Epithelial cell of esophagus (primary cell): ENCODE measurements at regions not wholly inside any gene's neighbourhood (a gene's known extent, or its start where the extent isn't known, plus 50 kb on each side); places are given as distances from the start of the nearest gene placed in this dataset.

Experiments
- DNase-seq: peaks from one replicate; pipeline ENCODE4 v3.0.0; 2010; ENCODE audit warnings: low read depth
- H3K4me3 ChIP-seq: 2 replicates; pipeline ENCODE4 v1.5.1; 2011; ENCODE audit warnings: mild to moderate bottlenecking, low read length, control low read depth
- TF ChIP-seq, protein P1 (sequence below): IDR thresholded peaks from 2 replicates; pipeline ENCODE4 v1.5.1; 2011; ENCODE audit warnings: low read depth, mild to moderate bottlenecking, low read length, control low read depth, inconsistent platforms; ENCODE audit not compliant: insufficient read depth; ENCODE audit errors: missing control alignments

GRCh38 chr11:33605703-33606102, 94.9 kb downstream of the C11orf91 start:
- no peak overlapping the region for H3K4me3 ChIP-seq
- TF ChIP-seq, protein P1, sequence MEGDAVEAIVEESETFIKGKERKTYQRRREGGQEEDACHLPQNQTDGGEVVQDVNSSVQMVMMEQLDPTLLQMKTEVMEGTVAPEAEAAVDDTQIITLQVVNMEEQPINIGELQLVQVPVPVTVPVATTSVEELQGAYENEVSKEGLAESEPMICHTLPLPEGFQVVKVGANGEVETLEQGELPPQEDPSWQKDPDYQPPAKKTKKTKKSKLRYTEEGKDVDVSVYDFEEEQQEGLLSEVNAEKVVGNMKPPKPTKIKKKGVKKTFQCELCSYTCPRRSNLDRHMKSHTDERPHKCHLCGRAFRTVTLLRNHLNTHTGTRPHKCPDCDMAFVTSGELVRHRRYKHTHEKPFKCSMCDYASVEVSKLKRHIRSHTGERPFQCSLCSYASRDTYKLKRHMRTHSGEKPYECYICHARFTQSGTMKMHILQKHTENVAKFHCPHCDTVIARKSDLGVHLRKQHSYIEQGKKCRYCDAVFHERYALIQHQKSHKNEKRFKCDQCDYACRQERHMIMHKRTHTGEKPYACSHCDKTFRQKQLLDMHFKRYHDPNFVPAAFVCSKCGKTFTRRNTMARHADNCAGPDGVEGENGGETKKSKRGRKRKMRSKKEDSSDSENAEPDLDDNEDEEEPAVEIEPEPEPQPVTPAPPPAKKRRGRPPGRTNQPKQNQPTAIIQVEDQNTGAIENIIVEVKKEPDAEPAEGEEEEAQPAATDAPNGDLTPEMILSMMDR = no peak

GRCh38 chr11:33598426-33599069, 102.1 kb downstream of the C11orf91 start:
- TF ChIP-seq, protein P1 = no peak
- no peak for DNase-seq

More at GRCh38 chr11:33605703-33606102, 94.9 kb downstream of the C11orf91 start:
- DNase-seq = no peak

GRCh38 chr11:33594188-33594587, 106.4 kb downstream of the C11orf91 start:
- TF ChIP-seq, protein P1 = no peak
- no peak for DNase-seq
- no peak overlapping the region for H3K4me3 ChIP-seq

More at GRCh38 chr11:33598426-33599069, 102.1 kb downstream of the C11orf91 start:
- H3K4me3 ChIP-seq = no peak overlapping the region

DNA sequence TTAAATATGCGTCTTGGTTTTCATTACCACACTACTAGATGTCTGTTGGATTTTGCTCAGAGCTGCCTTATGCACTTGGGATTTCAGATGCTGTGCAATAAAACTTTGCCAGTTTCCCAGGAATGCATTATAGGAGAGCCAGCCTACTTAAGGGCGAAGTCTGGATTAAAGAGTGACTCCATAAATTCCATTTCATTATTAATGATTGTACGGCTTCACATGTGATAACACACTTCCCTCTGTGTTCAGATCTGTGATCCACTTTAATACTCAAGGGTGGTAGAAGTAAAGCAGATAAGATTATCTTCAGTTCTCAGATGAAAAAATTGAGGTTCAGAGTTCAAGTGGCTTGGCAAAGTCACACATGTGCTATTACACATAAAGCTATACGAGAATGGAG, 110.2 kb downstream of the C11orf91 start:
- TF ChIP-seq, protein P1 = no peak
- H3K4me3 ChIP-seq = no peak overlapping the region
- DNase-seq = no peak

DNA sequence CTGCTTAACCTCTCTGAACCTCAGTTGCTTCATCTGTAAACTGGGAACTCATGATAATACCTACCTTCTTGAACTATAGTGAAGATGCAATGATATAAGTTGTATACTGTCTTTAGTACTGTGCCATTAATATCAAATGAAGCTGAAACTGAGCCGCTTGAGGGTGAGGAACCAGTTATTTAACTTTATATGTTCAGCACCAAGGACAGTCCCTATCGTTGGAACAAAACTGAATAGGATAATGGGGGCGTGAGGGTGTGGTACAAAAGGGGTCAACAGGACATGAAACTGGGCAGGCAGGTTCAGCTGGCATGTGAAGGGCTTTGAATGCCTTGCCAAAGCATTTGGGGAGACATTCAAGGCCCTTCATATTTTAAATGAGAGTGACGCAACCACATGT, 112.6 kb downstream of the C11orf91 start:
- TF ChIP-seq, protein P1 = no peak
- DNase-seq = no peak
- H3K4me3 ChIP-seq = no peak overlapping the region

DNA sequence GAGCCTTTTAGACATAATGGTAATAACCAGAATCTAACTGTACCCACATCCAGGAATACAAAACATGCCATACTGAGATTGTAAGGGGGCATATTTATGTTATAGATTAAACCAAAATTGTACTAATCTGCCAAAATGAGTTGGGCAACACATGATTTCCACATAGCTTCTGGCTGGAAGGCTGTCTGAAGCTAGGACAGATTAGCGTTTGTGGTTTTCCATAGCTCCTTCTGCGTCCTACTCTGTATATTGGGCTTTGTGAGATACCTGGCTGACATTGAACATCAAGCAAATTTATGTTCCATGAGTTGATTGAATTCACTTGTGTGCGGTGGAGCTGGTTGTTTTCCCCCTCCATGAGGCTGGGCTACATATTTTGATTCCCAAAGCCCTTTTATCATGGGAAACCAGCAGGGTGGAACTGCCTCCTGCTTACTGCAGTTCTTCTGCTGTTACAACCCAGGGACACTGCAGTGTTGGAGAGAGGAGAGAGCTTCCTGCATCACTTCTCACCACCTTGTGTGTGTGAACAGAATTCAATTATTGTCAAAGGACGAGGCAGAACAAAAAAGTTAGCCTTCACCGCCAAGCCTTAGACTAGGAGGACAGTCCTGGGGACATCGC, 114.9 kb downstream of the C11orf91 start:
- no peak for DNase-seq
- TF ChIP-seq, protein P1 = no peak
- H3K4me3 ChIP-seq = no peak overlapping the region
